ENCODE measurements at regions not wholly inside any gene's neighbourhood (a gene's known extent, or its start where the extent isn't known, plus 50 kb on each side); places are given as distances from the start of the nearest gene placed in this dataset.

- TF ChIP-seq CTCF (optimal IDR thresholded peaks at IDR 0.05 in 1 of 3, IDR thresholded peaks at IDR 0.05 in 1 of 3, conservative IDR thresholded peaks at IDR 0.05 in 1 of 3; ENCODE audit: extremely low read depth in 1 of 3, insufficient read depth in 2 of 3, low read length in 3 of 3) (no peak), EZH2 (IDR thresholded peaks at IDR 0.05; ENCODE audit: low read length) (no peak)
Measured at GRCh38 chr4:11518754-11519153, 90.1 kb upstream of the HS3ST1 start.

Data from keratinocyte (primary cell).